ENCODE measurements at regions not wholly inside any gene's neighbourhood (a gene's known extent, or its start where the extent isn't known, plus 50 kb on each side); places are given as distances from the start of the nearest gene placed in this dataset.

DNA sequence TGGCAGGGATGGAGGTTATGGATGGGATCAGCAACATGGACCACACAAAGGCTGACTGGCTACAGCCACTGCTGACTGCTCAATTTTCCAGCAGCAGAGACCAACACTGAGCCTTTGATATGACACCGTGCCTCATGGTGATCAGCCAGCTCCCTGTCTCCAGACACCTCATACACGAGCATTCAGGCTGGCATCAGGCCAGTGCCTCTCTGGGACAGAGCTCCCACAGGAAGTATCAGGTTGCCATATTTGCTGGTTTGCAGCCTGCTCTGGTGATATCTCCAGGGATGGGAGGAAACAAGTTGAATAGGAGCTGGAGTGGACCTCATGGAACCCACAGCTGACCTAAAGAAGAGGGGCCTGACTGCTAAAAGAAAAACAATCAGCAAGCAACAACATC, 471.2 kb upstream of the ATXN7L3B start:
- Histone ChIP-seq H3K79me2 (ENCODE audit: insufficient read depth, low read length) (no peaks in the 10 kb centered on the region), H2AK5ac (ENCODE audit: insufficient read length, low read length) (no peak overlapping the region), H2BK15ac (ENCODE audit: low read depth, low read length) (no peak overlapping the region), H2AFZ (ENCODE audit: low read length) (no peak overlapping the region), H3K27ac (ENCODE audit: insufficient read length, low read depth, low read length) (no peak overlapping the region), H3K79me1 (ENCODE audit: insufficient read depth, low read depth, low read length, poor library complexity, severe bottlenecking) (no peaks in the 10 kb centered on the region), H4K20me1 (ENCODE audit: control insufficient read depth, insufficient read depth, insufficient read length) (no peaks in the 10 kb centered on the region), H3T11ph (ENCODE audit: low read length) (no peak overlapping the region), H2BK120ac (ENCODE audit: low read depth, low read length, poor library complexity, severe bottlenecking) (no peak overlapping the region), H2BK5ac (ENCODE audit: insufficient read length, low read length) (no peak overlapping the region), H4K8ac (replicated peaks; ENCODE audit: insufficient read length, low read depth, low read length) (no peak overlapping the region), H3K9ac (ENCODE audit: extremely low read depth, insufficient read length, low read length) (no peak overlapping the region), H3K4me2 (ENCODE audit: insufficient read depth, insufficient read length, low read length) (no peak overlapping the region), H3K9me3 (ENCODE audit: control insufficient read depth, low read depth, low read length) (no peaks in the 10 kb centered on the region), H3K18ac (ENCODE audit: insufficient read length, low read depth, low read length) (no peak overlapping the region), H3K27me3 (ENCODE audit: insufficient read depth, low read length) (no peaks in the 10 kb centered on the region; the same call in 1 of the 2 replicates), H2BK20ac (ENCODE audit: low read depth, low read length, poor library complexity, severe bottlenecking) (no peak overlapping the region), H3K4me1 (ENCODE audit: insufficient read depth, low read length) (no peaks in the 10 kb centered on the region), H3K23ac (ENCODE audit: insufficient read length, low read depth, low read length) (no peak overlapping the region), H3K4ac (ENCODE audit: low read depth, low read length) (no peak overlapping the region), H4K5ac (ENCODE audit: insufficient read length, low read depth, low read length) (no peak overlapping the region), H3K56ac (ENCODE audit: insufficient read length, low read depth, low read length) (no peak overlapping the region), H2BK12ac (ENCODE audit: insufficient read length, low read depth, low read length) (no peak overlapping the region), H3K14ac (ENCODE audit: insufficient read depth, low read length) (peak overlapping the region; percentile 20; the same call in 1 of the 2 replicates), H3K23me2 (ENCODE audit: insufficient read length, low read depth, low read length, poor library complexity, severe bottlenecking) (no peaks in the 10 kb centered on the region), H4K91ac (ENCODE audit: insufficient read length, low read depth, low read length) (no peak overlapping the region)
- Mint-ChIP-seq H3K36me3 (ENCODE audit: insufficient read depth in 1 of 3, low read depth in 3 of 3) (peaks cover 0 to 24% (median 4%) of the 10 kb centered on the region in 3 experiments; a peak in 4 of 7 replicates), H3K27ac (no peak overlapping the region), H3K4me1 (peaks cover 0 to 2% of the 10 kb centered on the region in 2 experiments; a peak in 1 of 4 replicates), H3K4me3 (no peak overlapping the region), H3K27me3 (ENCODE audit: low read depth) (no peaks in the 10 kb centered on the region), H3K9me3 (peaks cover 12 to 17% of the 10 kb centered on the region in 2 experiments; a peak in 4 of 5 replicates)
- DNase-seq = no peak
- TF ChIP-seq, protein P1, sequence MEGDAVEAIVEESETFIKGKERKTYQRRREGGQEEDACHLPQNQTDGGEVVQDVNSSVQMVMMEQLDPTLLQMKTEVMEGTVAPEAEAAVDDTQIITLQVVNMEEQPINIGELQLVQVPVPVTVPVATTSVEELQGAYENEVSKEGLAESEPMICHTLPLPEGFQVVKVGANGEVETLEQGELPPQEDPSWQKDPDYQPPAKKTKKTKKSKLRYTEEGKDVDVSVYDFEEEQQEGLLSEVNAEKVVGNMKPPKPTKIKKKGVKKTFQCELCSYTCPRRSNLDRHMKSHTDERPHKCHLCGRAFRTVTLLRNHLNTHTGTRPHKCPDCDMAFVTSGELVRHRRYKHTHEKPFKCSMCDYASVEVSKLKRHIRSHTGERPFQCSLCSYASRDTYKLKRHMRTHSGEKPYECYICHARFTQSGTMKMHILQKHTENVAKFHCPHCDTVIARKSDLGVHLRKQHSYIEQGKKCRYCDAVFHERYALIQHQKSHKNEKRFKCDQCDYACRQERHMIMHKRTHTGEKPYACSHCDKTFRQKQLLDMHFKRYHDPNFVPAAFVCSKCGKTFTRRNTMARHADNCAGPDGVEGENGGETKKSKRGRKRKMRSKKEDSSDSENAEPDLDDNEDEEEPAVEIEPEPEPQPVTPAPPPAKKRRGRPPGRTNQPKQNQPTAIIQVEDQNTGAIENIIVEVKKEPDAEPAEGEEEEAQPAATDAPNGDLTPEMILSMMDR (conservative IDR thresholded peaks at IDR 0.05) = no peak
- WGBS (ENCODE audit: extremely low coverage, insufficient read length, low lambda C conversion rate) = no CpG with 5 or more reads among the region's 2 CpGs

Measured in H9 (cell line).